IMR-90 (cell line): ENCODE measurements at regions not wholly inside any gene's neighbourhood (a gene's known extent, or its start where the extent isn't known, plus 50 kb on each side); places are given as distances from the start of the nearest gene placed in this dataset.
A peak's percentile ranks its signal among the peaks of the same experiment; 100 is the strongest.

ENCODE experiments used
- ATAC-seq: fragments of 200-7000 bp; cut with Tn5 transposase; 2 replicates; pipeline ENCODE4 v1.9.1; 2020; ENCODE audit warnings: low read depth, mild to moderate bottlenecking, moderate library complexity
- BruUV-seq: library from RNA; stranded (reverse); fragments of 400-500 nt; replicated peaks from 2 replicates; lab custom pipeline; 2021; lab: Mats Ljungman, UMichigan
- CTCF ChIA-PET: fragments of 300-600 bp; formaldehyde crosslinking; extraction: SDS; loops from one replicate; lab custom pipeline; 2021; ENCODE audit warnings: antibody characterized with exemption; lab: Yijun Ruan, JAX
- POLR2A ChIA-PET: fragments of 300-600 bp; sonication (Branson Sonifier 250); formaldehyde crosslinking; loops from one replicate; lab custom pipeline; 2022; ENCODE audit warnings: antibody characterized with exemption; ENCODE audit not compliant: unreplicated experiment; lab: Charles Lee
- DNase-seq: peaks from one replicate; pipeline ENCODE4 v3.0.0; 2013
- H2AFZ ChIP-seq: replicated peaks from 2 replicates; pipeline ENCODE3; 2013; ENCODE audit warnings: low read length, mild to moderate bottlenecking; ENCODE audit not compliant: poor library complexity
- H2AK5ac ChIP-seq: 2 replicates; pipeline ENCODE4 v1.6.1; 2013; ENCODE audit warnings: low read depth, low read length, inconsistent platforms
- H2AK9ac ChIP-seq: replicated peaks from 2 replicates; pipeline ENCODE3; 2013; ENCODE audit warnings: mild to moderate bottlenecking, low read depth, low read length, moderate library complexity; ENCODE audit not compliant: poor library complexity
- H2BK120ac ChIP-seq: 2 replicates; pipeline ENCODE4 v1.6.1; 2013; ENCODE audit warnings: low read depth, low read length, inconsistent platforms
- H2BK15ac ChIP-seq: 3 replicates; pipeline ENCODE4 v1.6.1; 2013; ENCODE audit warnings: low read depth, low read length, inconsistent platforms
- H2BK20ac ChIP-seq: 2 replicates; pipeline ENCODE4 v1.6.1; 2013; ENCODE audit warnings: low read depth, mild to moderate bottlenecking, inconsistent platforms, low read length, moderate library complexity
- H2BK5ac ChIP-seq: 2 replicates; pipeline ENCODE4 v1.6.1; 2013; ENCODE audit warnings: mild to moderate bottlenecking, low read depth, low read length, inconsistent platforms; ENCODE audit not compliant: poor library complexity, severe bottlenecking
- H3K14ac ChIP-seq: replicated peaks from 2 replicates; pipeline ENCODE4 v1.6.1; 2013; ENCODE audit warnings: low read depth, low read length, inconsistent platforms
- H3K18ac ChIP-seq: 2 replicates; pipeline ENCODE4 v1.6.1; 2013; ENCODE audit warnings: low read depth, low read length, control low read depth
- H3K23ac ChIP-seq: 2 replicates; pipeline ENCODE4 v1.6.1; 2013; ENCODE audit warnings: low read depth, low read length, inconsistent platforms
- H3K27ac ChIP-seq: 2 replicates; pipeline ENCODE4 v1.5.1; 2013; ENCODE audit warnings: mild to moderate bottlenecking, control low read depth, low read length; ENCODE audit not compliant: insufficient read depth
- H3K27me3 ChIP-seq: 2 replicates; pipeline ENCODE4 v1.6.1; 2013; ENCODE audit warnings: low read length; ENCODE audit not compliant: control insufficient read depth, insufficient read depth
- H3K36me3 ChIP-seq: 2 replicates; pipeline ENCODE4 v1.6.1; 2013; ENCODE audit warnings: low read length, mixed read lengths; ENCODE audit not compliant: control insufficient read depth, insufficient read depth
- H3K4ac ChIP-seq: 2 replicates; pipeline ENCODE4 v1.6.1; 2013; ENCODE audit warnings: low read depth, low read length, inconsistent platforms
- H3K4me1 ChIP-seq: 2 replicates; pipeline ENCODE4 v1.6.1; 2013; ENCODE audit warnings: low read length, mixed read lengths; ENCODE audit not compliant: control insufficient read depth, insufficient read depth
- H3K4me2 ChIP-seq: 2 replicates; pipeline ENCODE4 v1.6.1; 2013; ENCODE audit warnings: low read depth, mild to moderate bottlenecking, control low read depth, low read length, moderate library complexity
- H3K4me3 ChIP-seq: 2 replicates; pipeline ENCODE4 v1.5.1; 2013; ENCODE audit warnings: low read depth, mild to moderate bottlenecking, control low read depth, low read length, moderate library complexity; ENCODE audit not compliant: insufficient read depth
- H3K56ac ChIP-seq: 2 replicates; pipeline ENCODE4 v1.6.1; 2013; ENCODE audit warnings: low read length, inconsistent platforms; ENCODE audit not compliant: insufficient read depth; ENCODE audit errors: extremely low read depth
- H3K79me1 ChIP-seq, 2 experiments: 2 replicates each; pipeline ENCODE4 v1.6.1; 2013; ENCODE audit warnings: low read length in 2 of 2, inconsistent platforms in 1 of 2, low read depth in 1 of 2
- H3K9ac ChIP-seq: 2 replicates; pipeline ENCODE4 v1.6.1; 2013; ENCODE audit warnings: low read depth, low read length, control low read depth
- H3K9me1 ChIP-seq: 2 replicates; pipeline ENCODE4 v1.6.1; 2013; ENCODE audit warnings: low read length, inconsistent platforms; ENCODE audit not compliant: insufficient read depth
- H3K9me3 ChIP-seq: 2 replicates; pipeline ENCODE4 v1.6.1; 2013; ENCODE audit warnings: low read length; ENCODE audit not compliant: control insufficient read depth, insufficient read depth
- H4K20me1 ChIP-seq: 2 replicates; pipeline ENCODE4 v1.6.1; 2013; ENCODE audit warnings: low read length, inconsistent platforms; ENCODE audit not compliant: insufficient read depth
- H4K5ac ChIP-seq: 2 replicates; pipeline ENCODE4 v1.6.1; 2013; ENCODE audit warnings: mild to moderate bottlenecking, low read depth, low read length, control low read depth
- H4K8ac ChIP-seq, 2 experiments: 2 replicates each; pipeline ENCODE4 v1.6.1; 2013; ENCODE audit warnings: low read depth in 2 of 2, low read length in 2 of 2, control low read depth in 1 of 2, inconsistent platforms in 1 of 2
- H4K91ac ChIP-seq: 2 replicates; pipeline ENCODE4 v1.6.1; 2013; ENCODE audit warnings: low read depth, low read length, inconsistent platforms; ENCODE audit not compliant: insufficient read depth
- BHLHE40 ChIP-seq: fragments of 150-350 bp; IDR thresholded peaks from 2 replicates; pipeline ENCODE4 v1.6.1; 2016; ENCODE audit warnings: mild to moderate bottlenecking, low read depth, low read length
- CEBPB ChIP-seq: IDR thresholded peaks from 2 replicates; pipeline ENCODE4 v1.6.1; 2012; ENCODE audit warnings: low read depth, low read length, improper control_type of control experiment
- CTCF ChIP-seq: conservative IDR thresholded peaks from 2 replicates; pipeline ENCODE4 v1.5.1; 2012; ENCODE audit warnings: mild to moderate bottlenecking, low read depth, low read length, improper control_type of control experiment
- ELK1 ChIP-seq: fragments of 150-350 bp; IDR thresholded peaks from 2 replicates; pipeline ENCODE4 v1.6.1; 2016; ENCODE audit warnings: low read depth, mild to moderate bottlenecking, low read length, moderate library complexity, borderline replicate concordance
- FOS ChIP-seq: fragments of 150-350 bp; IDR thresholded peaks from 2 replicates; pipeline ENCODE4 v1.6.1; 2016; ENCODE audit warnings: low read depth, low read length
- MAFK ChIP-seq: IDR thresholded peaks from 2 replicates; pipeline ENCODE4 v1.6.1; 2012; ENCODE audit warnings: low read depth, low read length, improper control_type of control experiment
- MAZ ChIP-seq: IDR thresholded peaks from 2 replicates; pipeline ENCODE4 v1.6.1; 2012; ENCODE audit warnings: low read depth, mild to moderate bottlenecking, low read length, improper control_type of control experiment, moderate library complexity, borderline replicate concordance
- MXI1 ChIP-seq: IDR thresholded peaks from 2 replicates; pipeline ENCODE4 v1.6.1; 2012; ENCODE audit warnings: low read depth, mild to moderate bottlenecking, low read length, moderate library complexity, borderline replicate concordance
- NFE2L2 ChIP-seq: fragments of 150-350 bp; IDR thresholded peaks from 2 replicates; pipeline ENCODE4 v1.6.1; 2016; ENCODE audit warnings: low read depth, mild to moderate bottlenecking, low read length
- POLR2A ChIP-seq: IDR thresholded peaks from 2 replicates; pipeline ENCODE4 v1.6.1; 2012; ENCODE audit warnings: mild to moderate bottlenecking, low read depth, low read length
- RAD21 ChIP-seq: IDR thresholded peaks from 2 replicates; pipeline ENCODE4 v1.6.1; 2012; ENCODE audit warnings: low read length, improper control_type of control experiment
- RCOR1 ChIP-seq: IDR thresholded peaks from 2 replicates; pipeline ENCODE4 v1.6.1; 2012; ENCODE audit warnings: mild to moderate bottlenecking, low read length, improper control_type of control experiment; ENCODE audit not compliant: insufficient replicate concordance
- RFX5 ChIP-seq: IDR thresholded peaks from 2 replicates; pipeline ENCODE4 v1.8.0; 2012; ENCODE audit warnings: low read depth, mild to moderate bottlenecking, low read length, moderate library complexity
- SMC3 ChIP-seq: fragments of 150-350 bp; IDR thresholded peaks from 2 replicates; pipeline ENCODE4 v1.6.1; 2016; ENCODE audit warnings: low read depth, mild to moderate bottlenecking, antibody characterized with exemption, low read length, moderate library complexity
- WGBS, 2 experiments: methylation state at CpG; one replicate each; pipeline versions ENCODE4 v1.1.5 to v1.1.7; 2013; ENCODE audit warnings: missing lambda C conversion rate in 2 of 2; ENCODE audit not compliant: insufficient read length in 1 of 2; ENCODE audit errors: extremely low coverage in 2 of 2; 5-methylcytosine and 5-hydroxymethylcytosine counted together
- dilution Hi-C: fragments of 300-500 bp; cut with HindIII; formaldehyde crosslinking; loops from one replicate; pipeline ENCODE4 v1.14.3; 2018; ENCODE audit warnings: low sequenced_read_pairs; ENCODE audit not compliant: unreplicated experiment
- in situ Hi-C: fragments of 300-500 bp; cut with MboI; formaldehyde crosslinking; loops from 3 replicates; pipeline ENCODE4 v1.14.3; 2019; ENCODE audit warnings: low sequenced_read_pairs, inconsistent platforms, mixed read lengths
- intact Hi-C: fragments of 100-400 bp; cut with micrococcal nuclease; formaldehyde crosslinking; loops from 2 replicates; pipeline ENCODE4 v1.10.0; 2022
- TF ChIP-seq, protein P1 (sequence below): fragments of 150-350 bp; IDR thresholded peaks from 2 replicates; pipeline ENCODE4 v1.6.1; 2017; ENCODE audit warnings: mild to moderate bottlenecking, antibody characterized with exemption, low read length, low read depth

DNA sequence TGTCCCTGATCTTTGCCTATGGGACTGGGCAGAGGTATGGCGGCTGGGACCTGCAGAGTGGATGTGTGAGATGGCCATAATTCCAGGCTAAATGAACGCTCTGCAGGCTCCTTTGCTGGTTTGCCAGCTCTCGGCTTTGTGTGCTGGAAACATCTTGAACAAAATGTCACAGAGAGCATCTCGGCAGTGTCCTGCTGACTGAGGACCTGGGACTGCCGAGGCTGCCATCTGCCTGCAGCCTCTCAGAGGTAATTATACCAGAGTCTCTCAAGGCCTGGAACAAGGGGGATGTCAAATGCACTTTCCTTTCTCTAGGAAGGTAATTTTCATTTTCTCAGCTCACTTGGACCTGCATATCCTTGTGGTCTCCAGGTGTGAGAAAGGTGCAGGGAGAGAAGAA lies 354.2 kb downstream of the PDCD6IP start:
- H4K8ac ChIP-seq: no peak overlapping the region
- ATAC-seq (no peak), DNase-seq (no peak)
- no peak overlapping the region for H3K9ac ChIP-seq
- no peaks in the 10 kb centered on the region for H3K9me1 ChIP-seq
- H4K20me1 ChIP-seq: no peaks in the 10 kb centered on the region
- H2BK5ac ChIP-seq: no peak overlapping the region
- ChIA-PET CTCF (no interaction called here), POLR2A (no interaction called here)
- no peak for TF ChIP-seq POLR2A
- TF ChIP-seq, protein P1, sequence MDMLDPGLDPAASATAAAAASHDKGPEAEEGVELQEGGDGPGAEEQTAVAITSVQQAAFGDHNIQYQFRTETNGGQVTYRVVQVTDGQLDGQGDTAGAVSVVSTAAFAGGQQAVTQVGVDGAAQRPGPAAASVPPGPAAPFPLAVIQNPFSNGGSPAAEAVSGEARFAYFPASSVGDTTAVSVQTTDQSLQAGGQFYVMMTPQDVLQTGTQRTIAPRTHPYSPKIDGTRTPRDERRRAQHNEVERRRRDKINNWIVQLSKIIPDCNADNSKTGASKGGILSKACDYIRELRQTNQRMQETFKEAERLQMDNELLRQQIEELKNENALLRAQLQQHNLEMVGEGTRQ: no peak
- no peak for TF ChIP-seq CTCF
- no peak for TF ChIP-seq NFE2L2
- no peak for TF ChIP-seq RCOR1
- TF ChIP-seq MXI1: no peak
- no peak for TF ChIP-seq RAD21
- TF ChIP-seq BHLHE40: no peak
- no peak for TF ChIP-seq ELK1
- TF ChIP-seq MAZ: no peak
- no peak for TF ChIP-seq FOS
- no peak for TF ChIP-seq CEBPB
- TF ChIP-seq MAFK: no peak
- no peak for TF ChIP-seq RFX5
- no peak for TF ChIP-seq SMC3
- no peak overlapping the region for H2BK20ac ChIP-seq
- peak overlapping the region; percentile 33 for H2AFZ ChIP-seq
- H3K4ac ChIP-seq: no peak overlapping the region
- no peaks in the 10 kb centered on the region for H3K79me1 ChIP-seq
- H2AK5ac ChIP-seq: no peak overlapping the region
- dilution Hi-C loops (no loop called here), in situ Hi-C loops (no loop called here), intact Hi-C loops (no loop called here)
- no peak overlapping the region for H2BK15ac ChIP-seq
- no peak overlapping the region for H3K4me2 ChIP-seq
- no peak overlapping the region for H3K27ac ChIP-seq
- H3K18ac ChIP-seq: no peak overlapping the region
- no peaks in the 10 kb centered on the region for H3K4me1 ChIP-seq
- H4K5ac ChIP-seq: no peak overlapping the region
- no peak overlapping the region for H3K56ac ChIP-seq
- H3K4me3 ChIP-seq: no peak overlapping the region
- H3K27me3 ChIP-seq: no peaks in the 10 kb centered on the region
- H2BK120ac ChIP-seq: no peak overlapping the region
- no peak overlapping the region for H3K23ac ChIP-seq
- H4K91ac ChIP-seq: no peak overlapping the region
- H3K14ac ChIP-seq: no peak overlapping the region
- H3K9me3 ChIP-seq: no peaks in the 10 kb centered on the region
- H2AK9ac ChIP-seq: no peak overlapping the region
- 76% methylated on average over 3 of the region's 5 CpGs; no CpG with 5 or more reads in 1 of the 2 experiments for WGBS, 2 experiments
- BruUV-seq: no TSS peak
- no peaks in the 10 kb centered on the region for H3K36me3 ChIP-seq
